NCI-H510A treated with DMSO at 0.1 percent for 48 hours (cell line): ENCODE measurements at regions not wholly inside any gene's neighbourhood (a gene's known extent, or its start where the extent isn't known, plus 50 kb on each side); places are given as distances from the start of the nearest gene placed in this dataset.

Experiments
- DNase-seq: peaks from one replicate; lab custom pipeline; 2025; lab: John Stamatoyannopoulos, UW

GRCh38 chr9:105147110-105147871 is 97.2 kb upstream of the SLC44A1 start:
- DNase-seq = no peak

GRCh38 chr9:105148328-105149006 is 96.0 kb upstream of the SLC44A1 start:
- no peak for DNase-seq

- DNase-seq = no peak
Measured at GRCh38 chr9:105150991-105151685, 93.3 kb upstream of the SLC44A1 start.

GRCh38 chr9:105151686-105151995 is 92.8 kb upstream of the SLC44A1 start:
- no peak for DNase-seq

- no peak for DNase-seq
Measured at GRCh38 chr9:105154723-105155191, 89.7 kb upstream of the SLC44A1 start.

- peak; percentile 63 for DNase-seq
Measured at GRCh38 chr9:105157171-105157583, 87.3 kb upstream of the SLC44A1 start.

- DNase-seq = no peak
Measured at GRCh38 chr9:105158020-105158419, 86.4 kb upstream of the SLC44A1 start.

- DNase-seq = no peak
Measured at GRCh38 chr9:105158898-105159297, 85.6 kb upstream of the SLC44A1 start.

- no peak for DNase-seq
Measured at GRCh38 chr9:105168870-105169319, 75.6 kb upstream of the SLC44A1 start.

GRCh38 chr9:105171076-105171475 is 73.4 kb upstream of the SLC44A1 start:
- DNase-seq = no peak

- DNase-seq = no peak
Measured at GRCh38 chr9:105171589-105171988, 72.9 kb upstream of the SLC44A1 start.

GRCh38 chr9:105172436-105172835 is 72.0 kb upstream of the SLC44A1 start:
- no peak for DNase-seq

- no peak for DNase-seq
Measured at GRCh38 chr9:105173306-105173705, 71.1 kb upstream of the SLC44A1 start.

GRCh38 chr9:105173826-105174225 is 70.6 kb upstream of the SLC44A1 start:
- no peak for DNase-seq

- DNase-seq = no peak
Measured at GRCh38 chr9:105176194-105176593, 68.3 kb upstream of the SLC44A1 start.

GRCh38 chr9:105178076-105178475 is 66.4 kb upstream of the SLC44A1 start:
- no peak for DNase-seq

- no peak for DNase-seq
Measured at GRCh38 chr9:105187781-105188180, 56.7 kb upstream of the SLC44A1 start.

- no peak for DNase-seq
Measured at GRCh38 chr9:105188746-105189145, 55.7 kb upstream of the SLC44A1 start.

GRCh38 chr9:105191508-105192121 is 52.8 kb upstream of the SLC44A1 start:
- no peak for DNase-seq

GRCh38 chr9:105193560-105193959 is 50.9 kb upstream of the SLC44A1 start:
- no peak for DNase-seq

- DNase-seq = no peak
Measured at GRCh38 chr9:105194234-105194633, 50.2 kb upstream of the SLC44A1 start.
